GM12878 (cell line): ENCODE measurements at regions not wholly inside any gene's neighbourhood (a gene's known extent, or its start where the extent isn't known, plus 50 kb on each side); places are given as distances from the start of the nearest gene placed in this dataset.

Experiments
- ATAC-seq: fragments of 200-7000 bp; cut with Tn5 transposase; 3 replicates; pipeline ENCODE4 v1.9.1; 2020; ENCODE audit warnings: mild to moderate bottlenecking, moderate library complexity
- BruUV-seq: library from RNA; stranded (reverse); fragments of 400-500 nt; replicated peaks from 2 replicates; lab custom pipeline; 2021; lab: Mats Ljungman, UMichigan
- CTCF ChIA-PET: fragments of 300-600 bp; sonication (Branson Sonifier 250); formaldehyde crosslinking; extraction: SDS; loops from one replicate; lab custom pipeline; 2021; ENCODE audit warnings: inconsistent platforms; lab: Yijun Ruan, JAX
- POLR2A ChIA-PET: fragments of 350-600 bp; formaldehyde crosslinking; extraction: SDS; loops from one replicate; lab custom pipeline; 2021; ENCODE audit warnings: inconsistent platforms; lab: Charles Lee
- RAD21 ChIA-PET: fragments of 300-600 bp; sonication (Branson Sonifier 250); formaldehyde crosslinking; loops from one replicate; lab custom pipeline; 2023; ENCODE audit warnings: antibody characterized with exemption; ENCODE audit not compliant: unreplicated experiment; lab: Charles Lee
- SMC1A ChIA-PET: fragments of 300-600 bp; sonication (Branson Sonifier 250); formaldehyde crosslinking; loops from one replicate; lab custom pipeline; 2023; ENCODE audit not compliant: unreplicated experiment, uncharacterized antibody; lab: Charles Lee
- DNase-seq: peaks from one replicate; pipeline ENCODE4 v3.0.0-alpha.2; 2011; ENCODE audit warnings: low read depth, low spot score
- FAIRE-seq: peaks from 3 replicates; lab custom pipeline; 2011; peaks lifted over from hg19 to GRCh38; lab: Jason Lieb, UNC
- H2AFZ ChIP-seq: 2 replicates; pipeline ENCODE4 v1.6.0; 2011; ENCODE audit warnings: low read depth, low read length, control low read depth; ENCODE audit not compliant: control insufficient read depth
- H3K27ac ChIP-seq: 2 replicates; pipeline ENCODE4 v1.5.1; 2011; ENCODE audit warnings: control low read depth; ENCODE audit not compliant: control insufficient read depth, insufficient read depth
- H3K27me3 ChIP-seq, 2 experiments: replicated peaks in 1 of 2; 2 replicates each; pipeline versions ENCODE4 v1.6.0 to v1.6.1; 2011; ENCODE audit warnings: low read length in 1 of 2; ENCODE audit not compliant: control insufficient read depth in 2 of 2, insufficient read depth in 2 of 2
- H3K36me3 ChIP-seq, 2 experiments: 2 replicates each; pipeline ENCODE4 v1.5.1; 2011; ENCODE audit warnings: low read length in 1 of 2; ENCODE audit not compliant: control insufficient read depth in 2 of 2, insufficient read depth in 2 of 2
- H3K4me1 ChIP-seq: 2 replicates; pipeline ENCODE4 v1.6.1; 2011; ENCODE audit warnings: mild to moderate bottlenecking, low read length, moderate library complexity, mixed read lengths; ENCODE audit not compliant: control insufficient read depth, insufficient read depth
- H3K4me2 ChIP-seq: 2 replicates; pipeline ENCODE4 v1.6.0; 2011; ENCODE audit warnings: control low read depth; ENCODE audit not compliant: control insufficient read depth, insufficient read depth
- H3K4me3 ChIP-seq: fragments of 200-600 bp; sonication (generic); 2 replicates; pipeline ENCODE4 v1.5.1; 2016
- H3K79me2 ChIP-seq: 2 replicates; pipeline ENCODE4 v1.6.0; 2011; ENCODE audit warnings: low read length; ENCODE audit not compliant: control insufficient read depth, insufficient read depth
- H3K9ac ChIP-seq: 2 replicates; pipeline ENCODE4 v1.8.0; 2011; ENCODE audit warnings: low read length, control low read depth, mixed read lengths; ENCODE audit not compliant: control insufficient read depth, insufficient read depth
- H3K9me3 ChIP-seq: replicated peaks from 3 replicates; pipeline ENCODE4 v1.5.1; 2011; ENCODE audit warnings: mild to moderate bottlenecking, low read length; ENCODE audit not compliant: control insufficient read depth, insufficient read depth
- H4K20me1 ChIP-seq: 2 replicates; pipeline ENCODE4 v1.6.0; 2011; ENCODE audit not compliant: control insufficient read depth, insufficient read depth
- BMI1 ChIP-seq: fragments of 450-650 bp; IDR thresholded peaks from 2 replicates; pipeline ENCODE4 v1.6.1; 2016; ENCODE audit warnings: mild to moderate bottlenecking, moderate library complexity, borderline replicate concordance
- CHD1 ChIP-seq: IDR thresholded peaks from 2 replicates; pipeline ENCODE4 v1.6.1; 2012; ENCODE audit warnings: low read depth, low read length, improper control_type of control experiment
- CUX1 ChIP-seq: IDR thresholded peaks from 2 replicates; pipeline ENCODE4 v1.6.1; 2012; ENCODE audit warnings: improper control_type of control experiment, low read depth, low read length; ENCODE audit not compliant: insufficient replicate concordance
- ETV6 ChIP-seq, 2 experiments: fragments of 450-650 bp in 1 of 2; IDR thresholded peaks in 1 of 2; conservative IDR thresholded peaks in 1 of 2; 2 replicates each; pipeline ENCODE4 v1.6.1; 2014; ENCODE audit warnings: antibody characterized with exemption in 1 of 2, borderline replicate concordance in 1 of 2, low read depth in 1 of 2, mild to moderate bottlenecking in 1 of 2, moderate library complexity in 1 of 2
- HDGF ChIP-seq: fragments of 450-650 bp; IDR thresholded peaks from 2 replicates; pipeline ENCODE4 v1.6.1; 2016; ENCODE audit warnings: antibody characterized with exemption
- POU2F2 ChIP-seq: IDR thresholded peaks from 3 replicates; pipeline ENCODE4 v1.6.1; 2011; ENCODE audit warnings: low read depth, mild to moderate bottlenecking, low read length, borderline replicate concordance
- SMC3 ChIP-seq: IDR thresholded peaks from 2 replicates; pipeline ENCODE4 v1.6.1; 2011; ENCODE audit warnings: low read length, improper control_type of control experiment, borderline replicate concordance
- SPI1 ChIP-seq: IDR thresholded peaks from 2 replicates; pipeline ENCODE4 v1.6.1; 2011; ENCODE audit warnings: low read depth, mild to moderate bottlenecking, low read length, moderate library complexity, borderline replicate concordance; ENCODE audit not compliant: insufficient read depth
- USF1 ChIP-seq: IDR thresholded peaks from 2 replicates; pipeline ENCODE4 v1.6.1; 2011; ENCODE audit warnings: borderline replicate concordance, low read depth, mild to moderate bottlenecking, moderate library complexity, mixed read lengths, low read length; ENCODE audit not compliant: insufficient read depth; ENCODE audit errors: extremely low read length
- WGBS: methylation state at CpG from one replicate; pipeline ENCODE4 v1.1.6; 2016; ENCODE audit warnings: low lambda C conversion rate; ENCODE audit not compliant: insufficient replicate concordance, insufficient coverage; ENCODE audit errors: missing lambda C conversion rate; 5-methylcytosine and 5-hydroxymethylcytosine counted together
- in situ Hi-C: fragments of 300-500 bp; cut with MboI; formaldehyde crosslinking; loops from 9 replicates; pipeline ENCODE4 v1.14.3; 2018; ENCODE audit warnings: mixed read lengths
- intact Hi-C: fragments of 100-400 bp; cut with micrococcal nuclease; formaldehyde crosslinking; loops from one replicate; pipeline ENCODE4 v1.14.2; 2022; ENCODE audit not compliant: unreplicated experiment
- TF ChIP-seq, protein P1 (sequence below): IDR thresholded peaks from 2 replicates; pipeline ENCODE4 v1.6.1; 2011; ENCODE audit warnings: mild to moderate bottlenecking, low read depth, low read length, moderate library complexity; ENCODE audit not compliant: insufficient replicate concordance

- in situ Hi-C loops: no loop called here
- WGBS: 0% methylated on average over 2 of the region's 2 CpGs
- no peak for ATAC-seq
- no peaks in the 10 kb centered on the region for H3K79me2 ChIP-seq
- H3K4me3 ChIP-seq: no peak overlapping the region
- H3K27me3 ChIP-seq: no peaks in the 10 kb centered on the region
- no peak overlapping the region for H3K4me2 ChIP-seq
- H3K27ac ChIP-seq: no peak overlapping the region
- SMC1A ChIA-PET: no interaction called here
- H3K4me1 ChIP-seq: no peaks in the 10 kb centered on the region
- no peaks in the 10 kb centered on the region for H3K9me3 ChIP-seq
- intact Hi-C loops: no loop called here
- BruUV-seq: no TSS peak
- H4K20me1 ChIP-seq: no peaks in the 10 kb centered on the region
- no peaks in the 10 kb centered on the region for H3K36me3 ChIP-seq
- POLR2A ChIA-PET: no interaction called here
- RAD21 ChIA-PET: no interaction called here
- no peak for FAIRE-seq
- DNase-seq: no peak
- no peak overlapping the region for H2AFZ ChIP-seq
- H3K9ac ChIP-seq: no peak overlapping the region
- CTCF ChIA-PET: no interaction called here
- TF ChIP-seq SMC3: no peak
- TF ChIP-seq USF1: no peak
- TF ChIP-seq POU2F2: no peak
- no peak for TF ChIP-seq ETV6 (conservative IDR thresholded peaks at IDR 0.05 in 1 of 2, IDR thresholded peaks at IDR 0.05 in 1 of 2; ENCODE audit: borderline replicate concordance in 1 of 2, low read depth in 1 of 2)
- TF ChIP-seq HDGF: no peak
- no peak for TF ChIP-seq CHD1
- no peak for TF ChIP-seq BMI1
- no peak for TF ChIP-seq CUX1
- TF ChIP-seq, protein P1, sequence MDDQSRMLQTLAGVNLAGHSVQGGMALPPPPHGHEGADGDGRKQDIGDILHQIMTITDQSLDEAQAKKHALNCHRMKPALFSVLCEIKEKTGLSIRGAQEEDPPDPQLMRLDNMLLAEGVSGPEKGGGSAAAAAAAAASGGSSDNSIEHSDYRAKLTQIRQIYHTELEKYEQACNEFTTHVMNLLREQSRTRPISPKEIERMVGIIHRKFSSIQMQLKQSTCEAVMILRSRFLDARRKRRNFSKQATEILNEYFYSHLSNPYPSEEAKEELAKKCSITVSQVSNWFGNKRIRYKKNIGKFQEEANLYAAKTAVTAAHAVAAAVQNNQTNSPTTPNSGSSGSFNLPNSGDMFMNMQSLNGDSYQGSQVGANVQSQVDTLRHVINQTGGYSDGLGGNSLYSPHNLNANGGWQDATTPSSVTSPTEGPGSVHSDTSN: no peak
- no peak for TF ChIP-seq SPI1
Observed at GRCh38 chr1:71312545-71312944, 231.7 kb upstream of the ZRANB2 start.
